HG03439 (cell line): ENCODE measurements at regions not wholly inside any gene's neighbourhood (a gene's known extent, or its start where the extent isn't known, plus 50 kb on each side); places are given as distances from the start of the nearest gene placed in this dataset.
"Not testable (repeated sequence)": the region's sequence is repeated elsewhere in the genome, so short reads cannot be mapped to it uniquely, and the experiment has no call there.

Experiments
- ATAC-seq: cut with Tn5 transposase; IDR thresholded peaks from one replicate; pipeline ENCODE4 v1.9.1; 2021; ENCODE audit warnings: mild to moderate bottlenecking, moderate library complexity; ENCODE audit not compliant: unreplicated experiment

DNA sequence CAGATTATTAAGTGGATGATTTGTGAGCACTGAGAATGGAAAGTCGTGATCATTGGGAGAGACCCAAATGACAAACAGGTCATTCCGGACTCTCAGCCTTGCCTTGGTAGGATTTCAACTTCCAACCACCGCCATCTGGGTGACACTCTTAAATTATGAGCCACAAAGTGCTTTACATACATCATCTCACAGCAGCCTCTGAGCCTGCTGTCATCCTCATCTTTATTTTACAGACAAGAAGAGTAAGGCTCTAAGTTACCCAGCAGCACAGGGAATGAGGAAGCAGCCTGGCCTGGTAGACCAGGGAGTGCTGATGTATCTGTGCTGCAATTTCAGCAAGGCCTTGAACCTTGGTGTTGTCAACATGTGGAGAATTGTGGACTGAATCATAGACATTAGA is 105.8 kb upstream of the TRIM2 start:
- ATAC-seq = no peak

DNA sequence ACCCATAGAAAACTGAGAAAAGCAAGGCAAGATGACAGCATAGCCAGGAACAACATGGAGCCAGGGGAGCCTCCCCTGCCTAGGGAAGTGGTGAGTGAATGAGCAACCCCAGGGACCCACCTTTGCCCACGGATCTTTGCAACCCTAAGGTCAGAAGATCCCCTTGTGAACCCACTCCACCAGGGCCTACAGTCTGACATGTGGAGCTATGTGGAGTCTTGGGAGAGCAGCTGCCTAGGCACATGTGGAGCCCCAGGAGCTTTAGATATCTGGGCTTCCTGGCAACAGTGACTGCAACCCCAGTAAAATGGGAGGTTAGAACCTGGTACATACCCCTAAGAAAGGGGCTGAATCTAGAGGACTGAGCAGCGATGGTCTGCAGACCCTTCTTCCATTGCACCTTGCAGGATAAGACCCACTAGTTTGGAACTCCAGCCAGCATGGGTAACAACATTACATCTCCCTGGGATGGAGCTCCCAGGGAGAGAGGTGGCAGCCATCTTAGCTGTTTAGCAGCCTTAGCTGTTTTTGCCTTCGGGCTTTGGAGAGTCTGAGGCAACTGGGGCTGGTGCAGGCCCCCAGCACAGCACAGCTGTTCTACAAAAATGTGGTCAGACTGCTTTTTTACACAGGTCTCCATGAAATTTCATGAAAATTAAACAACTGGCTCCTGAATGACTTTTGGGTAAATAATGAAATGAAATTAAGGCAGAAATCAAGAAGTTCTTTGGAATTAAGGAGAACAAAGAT is 104.7 kb upstream of the TRIM2 start:
- no peak for ATAC-seq

DNA sequence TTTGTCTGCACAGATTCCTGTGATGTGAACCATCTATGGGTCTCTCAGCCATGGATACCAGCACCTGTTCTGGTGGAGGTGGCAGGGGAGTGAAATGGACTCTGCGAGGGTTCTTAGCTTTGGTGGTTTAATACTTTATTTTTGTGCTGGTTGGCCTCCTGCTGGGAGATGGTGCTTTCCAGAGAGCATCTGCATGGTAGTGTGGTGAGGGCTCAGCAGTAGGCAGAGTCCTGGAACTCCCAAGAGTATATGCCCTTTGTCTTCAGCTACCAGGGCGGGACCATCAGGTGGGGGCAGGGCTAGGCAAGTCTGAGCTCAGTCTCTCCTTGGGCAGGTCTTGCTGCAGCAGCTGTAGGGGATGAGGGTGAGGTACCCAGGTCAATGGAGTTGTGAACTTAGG is 97.5 kb upstream of the TRIM2 start:
- not testable (repeated sequence) for ATAC-seq

DNA sequence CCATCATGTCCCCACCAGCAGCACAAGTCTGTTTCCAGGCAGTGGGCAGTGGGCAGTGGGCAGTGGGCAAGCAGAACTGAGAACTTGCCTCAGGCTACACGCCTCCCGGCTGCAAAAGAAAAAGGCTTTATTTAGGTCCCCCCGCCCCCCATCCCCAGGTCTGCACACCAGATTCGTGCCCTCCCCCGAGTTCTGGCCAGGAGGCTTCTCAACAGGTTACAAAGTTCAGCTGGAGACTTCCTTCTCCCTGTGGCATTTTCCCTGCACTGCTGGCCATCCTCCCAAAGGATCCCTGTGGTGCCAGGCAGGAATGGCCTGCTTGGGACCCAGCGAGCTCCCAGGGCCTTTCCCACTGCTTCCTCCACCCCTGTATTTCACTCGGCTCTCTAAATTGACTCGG is 97.0 kb upstream of the TRIM2 start:
- no peak for ATAC-seq

DNA sequence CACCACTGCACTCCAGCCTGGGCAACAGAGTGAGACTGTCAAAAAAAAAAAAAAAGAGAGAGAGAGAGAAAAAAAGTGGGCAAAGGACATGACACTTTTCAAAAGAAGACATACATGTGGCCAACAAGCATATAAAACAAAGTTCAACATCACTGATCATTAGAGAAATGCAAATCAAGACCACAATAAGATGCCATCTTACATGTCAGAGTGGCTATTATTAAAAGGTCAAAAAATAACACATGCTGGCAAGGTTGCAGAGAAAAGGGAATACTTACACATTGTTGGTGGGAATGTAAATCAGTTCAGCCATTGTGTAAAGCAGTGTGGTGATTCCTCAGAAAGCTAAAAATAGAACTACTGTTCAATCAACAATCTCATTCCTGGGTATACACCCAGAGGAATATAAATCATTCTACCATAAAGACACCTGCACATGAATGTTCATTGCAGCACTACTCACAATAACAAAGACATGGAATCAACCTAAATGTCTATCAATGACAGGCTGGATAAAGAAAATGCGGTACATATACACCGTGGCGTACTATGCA is 94.9 kb upstream of the TRIM2 start:
- no peak for ATAC-seq

DNA sequence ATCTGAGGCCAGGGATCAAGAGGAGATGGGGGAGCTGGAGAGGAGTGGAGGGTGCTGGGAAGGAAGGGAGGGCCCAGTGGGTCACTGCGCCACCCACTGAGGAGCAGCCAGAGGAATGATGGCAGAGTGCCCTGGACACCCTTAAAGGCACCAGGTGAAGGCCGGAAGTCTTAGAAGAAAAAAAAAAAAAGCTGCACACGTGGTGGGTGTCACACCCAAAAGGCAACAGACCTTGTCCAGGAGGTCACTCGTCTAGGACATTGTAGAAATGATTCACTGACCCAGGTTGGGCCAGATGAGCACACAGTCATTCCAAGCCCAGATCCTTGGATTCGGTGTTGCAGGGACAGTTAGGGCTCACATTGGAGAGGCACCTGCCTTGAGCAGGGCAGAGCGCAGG is 93.5 kb upstream of the TRIM2 start:
- ATAC-seq = no peak

DNA sequence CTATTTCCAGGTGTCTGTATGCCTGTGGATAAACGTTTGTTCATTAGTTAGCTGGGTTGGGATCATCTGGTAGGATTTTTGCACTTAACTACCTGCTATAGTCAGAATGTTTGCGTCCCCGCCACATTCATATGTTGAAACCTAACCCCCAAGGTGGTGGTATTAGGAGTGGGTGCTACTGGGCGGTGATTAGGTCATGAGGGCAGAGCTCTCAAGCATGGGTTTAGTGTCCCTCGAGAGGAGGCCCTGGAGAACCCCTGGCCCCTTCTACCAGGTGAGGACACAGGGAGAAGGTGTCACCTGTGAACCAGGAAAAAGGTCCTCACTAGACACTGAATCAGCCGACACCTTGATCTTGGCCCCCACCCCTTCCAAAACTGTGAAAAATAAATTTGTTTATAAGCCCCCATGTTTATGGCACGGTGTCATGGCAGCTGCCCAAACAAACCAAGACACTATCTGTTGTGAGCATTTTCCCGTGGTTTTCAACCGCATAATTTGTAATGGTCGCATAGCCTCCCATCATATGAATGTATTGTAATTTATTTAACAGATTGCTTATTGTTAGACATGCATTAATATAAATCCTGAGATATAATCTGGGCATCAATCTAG is 92.7 kb upstream of the TRIM2 start:
- no peak for ATAC-seq

DNA sequence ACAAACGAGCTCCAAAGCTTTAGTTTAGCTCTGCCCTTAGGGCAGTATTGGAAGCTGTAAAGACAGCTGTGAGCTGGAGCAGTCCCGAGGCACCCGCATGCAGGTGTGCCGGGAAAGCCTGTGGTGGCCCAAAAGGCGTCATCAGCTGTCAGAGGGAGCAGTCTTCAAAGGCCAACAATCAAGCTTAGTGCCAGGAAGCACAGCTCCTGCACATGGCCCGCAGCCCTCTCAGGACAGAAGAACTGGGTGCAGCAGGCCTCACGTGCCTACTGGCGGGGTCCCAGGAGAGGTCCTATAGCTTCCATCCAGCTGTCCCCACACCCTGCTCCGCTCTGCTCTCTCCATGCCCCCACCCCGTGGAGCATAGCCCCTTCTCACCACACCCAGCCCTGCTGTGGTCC is 92.2 kb upstream of the TRIM2 start:
- ATAC-seq = no peak

DNA sequence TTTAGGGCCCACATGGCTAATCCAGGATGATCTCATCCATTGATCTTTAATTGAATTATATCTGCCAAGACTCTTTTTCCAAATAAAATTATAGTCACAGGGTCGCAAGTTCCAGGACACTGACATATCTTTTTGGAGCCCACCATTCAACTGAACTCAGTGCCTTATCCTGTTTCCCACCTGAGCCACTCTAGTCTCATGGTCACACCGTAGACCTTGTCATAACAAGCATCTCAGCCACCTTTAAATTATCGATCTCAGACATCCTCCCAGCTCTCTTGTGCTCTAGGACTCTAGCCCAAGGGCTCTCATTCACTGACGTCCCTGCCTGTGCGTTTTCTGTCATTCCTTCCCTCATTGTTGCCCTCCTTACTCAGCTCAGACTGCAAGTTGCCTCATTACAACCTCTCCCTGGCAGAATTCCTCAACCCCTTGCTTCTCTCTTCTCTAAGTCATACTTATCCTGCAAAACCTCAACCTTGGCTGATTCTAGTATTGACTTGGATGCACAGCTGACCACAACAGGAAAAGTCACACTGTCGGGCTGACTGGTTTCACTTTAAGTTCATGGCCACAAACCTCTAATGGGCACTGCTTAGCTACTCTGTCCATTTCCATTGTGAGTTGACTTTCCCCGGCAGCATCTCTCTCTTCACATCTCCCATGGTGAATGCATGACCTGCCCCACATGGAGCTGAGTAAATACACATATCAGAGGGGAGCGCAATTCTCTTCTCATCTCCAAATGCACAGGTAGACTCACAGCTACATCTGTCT is 91.0 kb upstream of the TRIM2 start:
- ATAC-seq = no peak

DNA sequence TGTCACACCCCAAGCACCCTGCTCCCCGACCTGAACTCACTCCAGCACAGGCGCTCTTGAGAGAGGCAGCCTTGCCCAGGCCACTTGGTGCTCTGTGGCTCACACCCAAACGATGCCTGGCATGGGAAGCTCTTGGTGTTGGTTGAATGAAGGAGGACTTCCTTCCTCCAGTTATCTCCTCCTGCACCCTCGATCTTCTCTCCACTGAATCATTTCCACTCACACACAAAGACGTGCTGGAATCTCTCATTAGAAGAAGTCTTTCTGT is 90.5 kb upstream of the TRIM2 start:
- ATAC-seq = no peak

DNA sequence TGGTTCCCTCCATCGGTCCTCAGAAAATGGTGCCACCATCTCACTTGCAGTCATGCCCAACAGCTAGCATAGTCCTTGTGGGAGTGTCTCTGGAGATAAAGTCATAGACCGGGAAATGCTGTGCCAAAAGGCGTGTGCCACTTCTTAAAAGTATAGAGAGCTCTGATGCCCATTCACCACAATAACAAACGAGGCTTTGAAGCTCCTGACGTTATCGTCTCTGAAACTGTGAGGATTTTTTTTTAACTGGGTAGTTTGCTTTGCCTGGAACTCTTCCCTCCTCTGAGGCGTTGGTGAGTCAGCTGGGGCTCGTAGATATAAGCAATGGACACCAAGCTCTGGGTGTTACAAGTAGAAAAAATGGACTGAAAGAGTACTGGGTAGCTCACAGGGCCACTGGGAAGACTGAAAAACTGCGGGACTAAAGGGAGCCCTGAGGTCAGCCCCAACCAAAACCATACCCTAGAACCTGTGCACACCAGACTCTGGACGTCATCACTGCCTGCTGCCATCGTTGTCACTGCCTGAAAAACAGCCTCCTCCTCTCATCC is 89.4 kb upstream of the TRIM2 start:
- ATAC-seq = no peak

DNA sequence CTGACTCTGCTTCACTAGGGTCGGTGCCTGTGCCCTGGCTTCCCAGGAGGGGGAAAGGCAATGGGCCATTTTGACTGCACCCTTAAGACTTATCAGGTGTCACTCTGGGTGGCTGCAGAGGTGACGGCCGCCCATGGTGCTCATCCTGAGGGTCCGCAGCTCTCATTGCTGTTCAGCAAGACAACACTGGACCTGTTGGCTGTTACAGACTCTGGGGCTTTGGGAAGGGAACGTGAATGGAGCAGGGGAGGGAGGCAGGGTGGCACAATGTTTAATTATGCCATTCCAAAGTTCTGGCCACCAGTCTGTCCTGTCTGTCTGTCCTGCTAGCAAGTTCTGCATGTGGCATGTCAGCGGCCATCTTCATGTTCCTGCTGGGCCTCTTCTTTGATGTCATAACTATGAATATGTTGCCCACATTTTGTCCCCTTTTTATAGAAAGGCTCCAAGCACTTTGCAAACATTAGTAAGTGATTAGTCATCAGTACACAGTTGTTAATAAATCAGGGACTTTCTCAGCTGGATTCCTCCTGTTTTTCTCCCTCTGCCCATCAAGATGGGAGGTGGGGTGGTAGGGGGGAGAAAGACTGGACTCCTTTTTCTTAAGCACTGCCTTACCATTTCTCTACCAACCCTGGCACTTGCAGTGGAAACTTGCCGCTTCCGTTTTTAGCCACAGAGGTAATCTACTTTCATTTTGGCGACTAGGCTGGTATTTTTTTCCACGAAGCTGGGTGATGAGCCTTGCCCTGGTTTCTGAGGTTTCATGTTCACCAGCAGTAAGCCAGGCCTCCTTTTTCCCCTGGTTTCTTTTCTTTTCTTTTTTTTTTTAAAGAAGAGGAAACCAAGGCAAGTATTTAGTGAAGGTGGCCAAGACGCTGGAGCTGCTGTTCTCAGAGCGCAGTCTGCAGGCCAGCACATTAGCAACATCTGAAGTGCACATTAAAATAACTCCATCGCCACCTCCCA is 88.6 kb upstream of the TRIM2 start:
- ATAC-seq = peak; percentile 83

DNA sequence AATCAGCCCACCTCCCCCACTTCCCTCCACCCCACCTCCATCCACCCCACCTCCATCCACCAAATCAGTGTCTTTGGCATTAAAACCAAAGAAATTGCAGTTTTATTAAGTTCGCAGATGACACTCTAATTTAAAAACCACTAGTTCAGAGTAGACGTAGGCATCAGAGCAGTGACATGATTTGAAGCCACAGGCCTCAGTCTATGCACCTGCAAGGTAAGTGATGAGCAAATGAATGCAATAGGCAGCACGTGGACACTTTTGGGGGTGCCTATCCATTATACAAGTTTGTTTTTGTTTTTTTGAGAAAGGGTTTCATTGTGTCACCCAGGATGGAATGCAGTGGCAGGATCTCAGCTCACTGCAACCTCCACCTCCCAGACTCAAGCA is 88.0 kb upstream of the TRIM2 start:
- ATAC-seq = no peak

DNA sequence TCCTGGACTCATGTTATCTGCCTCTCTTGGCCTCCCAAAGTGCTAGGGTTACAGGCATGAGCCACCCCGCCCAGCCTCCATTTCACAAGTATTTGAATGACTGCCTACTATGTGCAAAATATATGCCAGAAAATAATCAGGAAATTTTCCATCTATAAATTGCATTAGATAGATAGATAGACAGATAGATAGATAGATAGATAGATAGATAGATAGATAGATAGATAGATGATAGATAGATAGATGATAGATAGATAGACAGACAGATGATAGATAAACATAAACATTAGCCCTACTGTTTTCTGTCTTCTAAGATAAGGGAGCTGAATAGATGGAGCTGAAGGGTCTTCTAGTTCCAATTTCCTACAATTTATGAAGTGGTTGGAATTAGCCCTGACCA is 87.4 kb upstream of the TRIM2 start:
- ATAC-seq = no peak

DNA sequence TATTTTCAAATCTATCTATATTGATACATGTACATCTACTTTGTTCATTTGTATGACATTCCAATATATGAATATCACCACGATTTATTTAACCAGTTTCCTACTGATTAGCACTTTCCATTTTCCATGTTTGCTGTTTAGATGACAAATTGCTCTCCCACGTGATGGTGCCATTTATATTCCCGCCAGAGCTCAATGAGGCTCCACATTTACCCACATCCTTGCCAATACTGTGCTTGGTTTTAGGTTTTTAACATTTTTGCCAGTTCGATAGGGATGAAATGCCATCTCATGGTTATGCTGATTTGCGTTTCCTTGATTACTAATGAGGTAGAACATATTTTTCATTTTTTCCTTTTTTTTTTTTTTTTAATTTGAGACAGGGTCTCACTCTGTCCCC is 86.7 kb upstream of the TRIM2 start:
- no peak for ATAC-seq

DNA sequence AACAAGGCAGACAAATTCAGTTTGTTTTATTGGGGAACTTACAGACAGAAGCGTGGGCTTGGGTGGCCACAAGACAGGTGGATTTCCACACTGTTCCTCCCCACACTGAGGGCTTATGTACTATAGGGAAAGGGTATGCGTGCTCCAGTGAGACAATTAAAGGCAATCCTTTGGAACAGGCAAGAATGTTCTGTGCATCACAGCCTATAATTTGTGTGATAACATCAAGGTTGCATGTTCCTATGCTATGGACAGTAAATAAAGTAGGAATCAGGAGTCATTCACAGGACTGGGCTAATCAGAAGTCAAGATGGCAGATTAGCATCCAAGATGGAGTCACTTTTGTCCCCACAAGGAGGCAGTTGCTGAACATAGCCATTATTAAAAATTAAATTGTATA is 84.6 kb upstream of the TRIM2 start:
- ATAC-seq = no peak

DNA sequence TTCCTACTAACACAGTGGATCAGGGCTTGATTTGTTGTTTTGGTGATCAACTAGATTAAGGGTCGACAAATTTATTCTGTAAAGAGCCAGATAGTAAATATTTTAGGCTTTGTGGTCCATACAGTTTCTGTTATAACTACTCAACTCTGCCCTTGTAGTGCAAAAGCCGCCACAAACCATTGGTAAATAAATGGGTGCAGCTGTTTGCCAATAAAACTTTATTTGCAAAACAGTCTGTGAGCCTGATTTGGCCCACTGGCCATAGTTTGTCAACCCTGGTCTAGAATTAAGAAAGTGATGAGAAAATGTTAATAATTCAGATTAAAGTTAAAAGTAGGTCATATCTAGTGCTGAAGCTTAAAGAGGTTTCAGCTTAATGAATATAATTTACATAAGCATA is 84.0 kb upstream of the TRIM2 start:
- no peak for ATAC-seq

DNA sequence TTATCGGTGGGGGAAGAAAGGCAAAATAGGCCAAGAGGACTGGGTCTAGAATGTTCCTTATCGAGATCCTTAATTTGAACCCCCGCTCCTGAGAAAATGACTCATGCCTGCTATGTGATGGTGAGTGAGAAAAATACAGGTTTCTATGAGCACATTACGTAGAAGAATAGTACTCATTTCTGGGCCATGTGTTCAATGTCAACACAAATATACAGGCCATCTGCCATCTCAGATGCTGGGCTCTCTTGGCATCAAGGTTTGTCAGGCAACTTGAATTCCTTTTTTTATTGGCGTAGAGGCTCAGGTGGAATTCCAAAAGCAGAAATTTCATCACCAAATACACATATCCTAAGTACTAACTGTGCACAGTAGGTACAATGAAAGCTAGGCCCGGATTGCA is 81.4 kb upstream of the TRIM2 start:
- ATAC-seq = no peak

DNA sequence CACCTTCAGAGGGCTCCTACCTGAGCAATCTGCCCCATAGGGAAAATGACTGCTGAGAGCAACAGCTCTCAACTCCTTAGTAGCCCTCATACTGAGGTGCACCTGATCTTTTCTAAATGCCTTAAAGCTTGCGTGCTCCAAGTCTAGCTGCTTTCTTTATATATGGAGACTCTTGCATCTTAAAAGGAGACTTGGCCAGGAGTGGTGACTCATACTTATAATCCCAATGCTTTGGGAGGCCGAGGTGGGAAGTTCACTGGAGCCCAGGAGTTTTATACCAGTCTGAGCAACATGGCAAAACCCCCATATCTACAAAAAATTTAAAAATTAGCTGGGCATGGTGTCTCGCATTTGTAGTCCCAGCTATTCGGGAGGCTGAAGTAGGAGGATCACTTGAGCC is 78.1 kb upstream of the TRIM2 start:
- no peak for ATAC-seq

DNA sequence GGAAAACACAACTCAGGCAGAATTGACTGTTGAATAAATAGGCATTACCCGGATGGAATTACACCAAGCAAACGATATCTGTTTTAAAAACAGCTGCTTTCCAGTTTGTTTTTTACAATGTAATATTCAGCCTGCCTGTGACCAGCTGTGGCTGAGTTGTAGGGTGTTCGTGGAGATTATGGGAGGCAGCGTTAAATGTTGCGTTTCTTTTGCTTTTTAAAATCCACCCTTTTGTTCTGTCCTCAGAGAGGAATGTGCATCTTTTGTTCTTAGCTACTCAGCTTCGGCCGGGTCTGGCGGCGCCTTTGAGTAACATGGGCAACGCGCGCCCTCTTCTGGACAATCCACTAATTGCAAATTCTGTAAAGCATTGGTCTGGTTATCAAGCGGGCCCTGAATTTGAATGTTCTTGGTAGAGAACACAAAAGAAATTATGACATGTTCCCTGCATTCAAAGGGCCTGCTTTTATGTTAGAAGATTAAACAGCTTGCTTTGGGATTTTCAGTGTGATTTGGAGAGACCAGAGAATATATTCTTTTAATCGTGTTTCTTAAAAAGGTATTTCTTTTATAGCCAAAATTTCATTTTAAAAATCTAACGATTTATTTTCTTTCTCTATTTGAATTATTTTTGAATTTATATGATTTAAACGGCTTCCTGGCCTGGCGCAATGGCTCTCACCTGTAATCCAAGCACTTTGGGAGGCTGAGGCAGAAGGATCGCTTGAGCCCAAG is 76.3 kb upstream of the TRIM2 start:
- ATAC-seq = peak; percentile 63
